Immature natural killer cell (primary cell): ENCODE measurements at regions not wholly inside any gene's neighbourhood (a gene's known extent, or its start where the extent isn't known, plus 50 kb on each side); places are given as distances from the start of the nearest gene placed in this dataset.

Experiments used
- DNase-seq, 3 donors: peaks; one replicate each; pipeline ENCODE4 v3.0.0; 2022; ENCODE audit warnings: mixed read lengths in 1 of 3
- H3K27ac Mint-ChIP-seq, 6 donors: one replicate each; pipeline ENCODE4 v1.8.0; 2020; ENCODE audit warnings: mixed read lengths in 6 of 6, mild to moderate bottlenecking in 5 of 6, inconsistent platforms in 4 of 6, moderate library complexity in 3 of 6
- H3K27me3 Mint-ChIP-seq, 3 donors: one replicate each; pipeline ENCODE4 v1.8.0; 2020 to 2021; ENCODE audit warnings: low read depth in 3 of 3, mild to moderate bottlenecking in 3 of 3, mixed read lengths in 3 of 3, moderate library complexity in 3 of 3, inconsistent platforms in 1 of 3
- H3K36me3 Mint-ChIP-seq, 3 donors: one replicate each; pipeline ENCODE4 v1.8.0; 2020; ENCODE audit warnings: mixed read lengths in 3 of 3, inconsistent platforms in 2 of 3, mild to moderate bottlenecking in 2 of 3
- H3K4me1 Mint-ChIP-seq, 2 donors: one replicate each; pipeline ENCODE4 v1.8.0; 2020; ENCODE audit warnings: inconsistent platforms in 2 of 2, mild to moderate bottlenecking in 2 of 2, mixed read lengths in 2 of 2, moderate library complexity in 1 of 2
- H3K4me3 Mint-ChIP-seq, 5 donors: one replicate each; pipeline ENCODE4 v1.8.0; 2020; ENCODE audit warnings: mild to moderate bottlenecking in 5 of 5, mixed read lengths in 5 of 5, inconsistent platforms in 3 of 5, moderate library complexity in 3 of 5
- H3K9me3 Mint-ChIP-seq, 6 donors: one replicate each; pipeline ENCODE4 v1.8.0; 2020; ENCODE audit warnings: mild to moderate bottlenecking in 6 of 6, mixed read lengths in 6 of 6, inconsistent platforms in 4 of 6, moderate library complexity in 3 of 6

DNA sequence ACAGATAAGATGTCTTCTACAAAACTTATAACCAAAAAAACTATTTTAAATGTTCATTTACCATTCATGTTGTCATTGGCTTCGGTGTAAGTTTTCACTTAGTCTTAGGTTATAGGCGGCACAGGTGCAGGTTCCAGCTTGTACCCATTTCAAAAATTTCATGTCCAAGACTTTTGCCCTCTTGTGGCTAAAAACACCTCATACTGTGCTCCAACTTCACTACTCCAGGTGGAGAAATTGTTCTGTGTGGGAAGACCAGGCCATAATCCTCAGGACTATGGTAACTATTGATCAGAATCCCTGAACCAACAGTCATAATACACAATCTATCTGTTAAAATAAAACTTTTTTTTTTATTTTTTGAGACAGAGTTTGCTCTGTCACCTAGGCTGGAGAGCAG is 95.2 kb upstream of the ATP11B start:
- H3K4me1 Mint-ChIP-seq: no peaks in the 10 kb centered on the region
- H3K4me3 Mint-ChIP-seq: no peak overlapping the region
- H3K27ac Mint-ChIP-seq: no peak overlapping the region
- H3K27me3 Mint-ChIP-seq: peaks cover 0 to 17% (median 0%) of the 10 kb centered on the region in 3 donors
- no peaks in the 10 kb centered on the region for H3K9me3 Mint-ChIP-seq
- DNase-seq: no peak
- peaks cover 0 to 4% (median 0%) of the 10 kb centered on the region in 3 donors for H3K36me3 Mint-ChIP-seq

DNA sequence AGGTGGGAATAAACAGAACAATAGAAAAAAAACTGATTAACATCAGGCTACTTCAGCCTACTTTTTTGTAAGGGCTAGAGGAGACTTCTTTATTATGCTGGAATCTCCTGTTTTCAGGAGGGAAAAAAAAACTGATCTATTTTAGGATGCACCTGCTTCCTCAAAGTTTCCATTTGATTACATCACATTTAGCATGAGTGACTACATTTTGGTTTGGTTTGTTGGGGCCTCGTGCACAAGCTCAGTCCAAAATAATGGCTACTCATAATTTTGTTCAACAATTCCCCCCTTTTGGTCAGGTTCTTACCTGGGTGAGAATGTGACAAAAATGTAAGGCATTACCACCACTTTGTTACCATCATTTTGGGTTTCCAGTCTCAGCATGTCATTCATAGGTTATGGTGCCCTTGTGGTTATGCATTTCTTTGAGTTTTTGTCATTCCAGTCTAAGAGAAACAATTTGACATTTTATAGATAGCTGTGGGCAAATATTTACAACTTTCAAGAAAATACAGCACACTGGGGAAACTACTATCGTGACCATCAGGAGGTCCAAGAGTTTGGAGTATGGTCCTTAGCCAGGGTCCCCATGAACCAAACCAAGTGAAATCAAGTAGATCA is 93.6 kb upstream of the ATP11B start:
- peaks cover 0 to 4% (median 0%) of the 10 kb centered on the region in 3 donors for H3K36me3 Mint-ChIP-seq
- no peaks in the 10 kb centered on the region for H3K4me1 Mint-ChIP-seq
- DNase-seq: no peak
- no peaks in the 10 kb centered on the region for H3K9me3 Mint-ChIP-seq
- peaks cover 0 to 18% (median 1%) of the 10 kb centered on the region in 3 donors for H3K27me3 Mint-ChIP-seq
- H3K4me3 Mint-ChIP-seq: no peak overlapping the region
- H3K27ac Mint-ChIP-seq: no peak overlapping the region

DNA sequence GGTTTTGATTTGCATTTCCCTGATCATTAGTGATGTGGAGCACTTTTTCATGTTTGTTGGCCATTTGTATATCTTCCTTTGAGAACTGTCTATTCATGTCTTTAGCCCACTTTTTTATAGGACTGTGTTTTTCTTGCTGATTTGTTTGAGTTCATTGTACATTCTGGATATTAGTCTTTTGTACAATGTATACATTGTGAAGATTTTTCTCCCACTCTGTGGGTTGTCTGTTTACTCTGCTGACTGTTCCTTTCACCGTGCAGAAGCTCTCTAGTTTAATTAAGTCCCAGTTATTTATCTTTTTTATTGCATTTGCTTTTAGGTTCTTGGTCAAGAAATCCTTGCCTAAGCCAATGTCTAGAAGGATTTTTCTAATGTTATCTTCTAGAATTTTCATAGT is 91.1 kb upstream of the ATP11B start:
- H3K36me3 Mint-ChIP-seq: no peaks in the 10 kb centered on the region
- no peaks in the 10 kb centered on the region for H3K9me3 Mint-ChIP-seq
- no peak overlapping the region for H3K27ac Mint-ChIP-seq
- no peaks in the 10 kb centered on the region for H3K4me1 Mint-ChIP-seq
- no peak for DNase-seq
- peaks cover 1 to 17% (median 3%) of the 10 kb centered on the region in 3 donors for H3K27me3 Mint-ChIP-seq
- H3K4me3 Mint-ChIP-seq: no peak overlapping the region

DNA sequence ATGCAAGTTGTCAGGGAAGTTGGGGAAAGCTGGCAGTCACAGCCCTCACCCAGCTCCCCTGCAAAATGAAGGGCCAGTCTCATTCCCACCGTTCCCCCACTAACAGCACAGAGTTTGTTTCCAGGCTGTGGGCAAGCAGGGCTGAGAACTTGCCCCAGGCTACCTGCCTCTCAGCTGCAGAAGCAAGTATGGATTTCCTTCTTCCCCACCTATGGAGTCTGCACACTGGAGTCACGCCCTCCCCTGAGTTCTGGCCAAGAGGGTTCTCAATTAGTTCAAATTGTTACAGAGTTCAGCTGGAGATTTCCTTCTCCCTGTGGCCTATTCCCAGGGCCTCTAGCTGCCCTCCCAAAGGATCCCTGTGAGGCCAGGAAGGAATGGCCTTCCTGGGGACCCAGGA is 90.1 kb upstream of the ATP11B start:
- DNase-seq: no peak
- Mint-ChIP-seq H3K27ac (no peak overlapping the region), H3K27me3 (peaks cover 1 to 17% (median 3%) of the 10 kb centered on the region in 3 donors), H3K4me1 (no peaks in the 10 kb centered on the region), H3K36me3 (no peaks in the 10 kb centered on the region), H3K9me3 (no peaks in the 10 kb centered on the region), H3K4me3 (no peak overlapping the region)

DNA sequence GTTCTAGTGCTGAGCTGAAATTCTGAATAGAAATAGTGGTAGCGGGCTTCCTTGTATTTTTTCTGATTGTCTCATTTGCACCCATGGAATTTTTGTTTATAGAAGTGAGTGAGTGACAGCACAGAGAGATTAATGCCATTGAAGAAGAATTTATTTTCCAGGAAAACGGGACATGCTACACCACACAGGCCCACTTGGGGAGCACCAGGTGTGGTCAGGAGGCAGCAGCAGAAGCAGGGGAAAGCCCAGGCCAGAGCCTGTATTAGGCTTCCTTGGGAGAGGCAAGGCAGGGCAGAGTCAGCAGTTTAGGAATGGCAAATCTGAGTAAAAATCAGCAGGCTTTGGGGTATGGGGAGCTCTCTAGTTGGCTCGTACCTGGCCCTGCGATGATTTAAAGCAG is 88.4 kb upstream of the ATP11B start:
- Mint-ChIP-seq H3K27me3 (peaks cover 1 to 14% (median 3%) of the 10 kb centered on the region in 3 donors), H3K4me1 (no peaks in the 10 kb centered on the region), H3K27ac (no peak overlapping the region), H3K36me3 (no peaks in the 10 kb centered on the region), H3K4me3 (no peak overlapping the region), H3K9me3 (no peaks in the 10 kb centered on the region)
- no peak for DNase-seq

DNA sequence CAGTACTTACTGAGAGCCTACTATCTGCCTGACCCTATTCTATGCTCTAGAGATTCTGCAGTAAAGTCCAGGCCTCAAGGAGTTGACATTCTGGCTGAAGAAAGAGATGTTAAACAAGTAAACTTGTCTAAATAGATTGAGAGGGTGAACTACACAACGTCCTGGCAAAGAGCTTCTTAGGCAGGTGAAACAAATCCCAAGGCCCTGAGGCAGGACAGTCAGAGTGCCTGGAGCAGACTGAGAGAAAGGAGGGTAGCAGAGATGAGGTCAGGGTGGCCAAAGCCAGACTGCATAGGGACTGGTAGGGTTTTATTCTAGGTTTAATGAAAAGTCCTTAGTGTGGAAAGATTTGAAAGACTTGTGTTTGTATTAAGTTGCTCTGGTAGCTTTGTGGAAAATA is 84.5 kb upstream of the ATP11B start:
- H3K27ac Mint-ChIP-seq: no peak overlapping the region
- peaks cover 0 to 3% (median 2%) of the 10 kb centered on the region in 3 donors for H3K27me3 Mint-ChIP-seq
- no peak overlapping the region for H3K4me3 Mint-ChIP-seq
- no peaks in the 10 kb centered on the region for H3K36me3 Mint-ChIP-seq
- H3K9me3 Mint-ChIP-seq: no peaks in the 10 kb centered on the region
- no peak for DNase-seq
- H3K4me1 Mint-ChIP-seq: no peaks in the 10 kb centered on the region

DNA sequence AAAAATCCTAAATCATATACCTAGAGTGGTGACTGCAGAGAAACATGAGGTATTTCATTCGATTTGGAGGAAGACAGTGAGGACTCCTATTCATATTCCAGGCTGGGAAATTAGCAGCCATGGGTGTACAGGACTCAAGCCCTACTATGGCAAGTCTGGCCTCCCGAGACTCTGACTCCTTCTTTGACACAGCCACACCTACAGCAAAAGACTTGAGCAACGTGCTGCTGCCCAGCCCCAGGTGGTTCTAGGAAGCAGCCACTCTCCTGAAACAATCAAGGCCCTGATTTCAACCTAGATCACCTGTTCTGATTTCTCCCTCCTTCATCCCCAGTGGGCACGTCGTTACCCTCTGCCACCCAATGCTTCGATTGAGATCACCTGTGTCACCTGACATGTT is 84.0 kb upstream of the ATP11B start:
- peaks cover 1 to 3% (median 2%) of the 10 kb centered on the region in 3 donors for H3K27me3 Mint-ChIP-seq
- no peaks in the 10 kb centered on the region for H3K36me3 Mint-ChIP-seq
- H3K9me3 Mint-ChIP-seq: no peaks in the 10 kb centered on the region
- H3K4me1 Mint-ChIP-seq: no peaks in the 10 kb centered on the region
- no peak overlapping the region for H3K4me3 Mint-ChIP-seq
- no peak overlapping the region for H3K27ac Mint-ChIP-seq
- DNase-seq: no peak

DNA sequence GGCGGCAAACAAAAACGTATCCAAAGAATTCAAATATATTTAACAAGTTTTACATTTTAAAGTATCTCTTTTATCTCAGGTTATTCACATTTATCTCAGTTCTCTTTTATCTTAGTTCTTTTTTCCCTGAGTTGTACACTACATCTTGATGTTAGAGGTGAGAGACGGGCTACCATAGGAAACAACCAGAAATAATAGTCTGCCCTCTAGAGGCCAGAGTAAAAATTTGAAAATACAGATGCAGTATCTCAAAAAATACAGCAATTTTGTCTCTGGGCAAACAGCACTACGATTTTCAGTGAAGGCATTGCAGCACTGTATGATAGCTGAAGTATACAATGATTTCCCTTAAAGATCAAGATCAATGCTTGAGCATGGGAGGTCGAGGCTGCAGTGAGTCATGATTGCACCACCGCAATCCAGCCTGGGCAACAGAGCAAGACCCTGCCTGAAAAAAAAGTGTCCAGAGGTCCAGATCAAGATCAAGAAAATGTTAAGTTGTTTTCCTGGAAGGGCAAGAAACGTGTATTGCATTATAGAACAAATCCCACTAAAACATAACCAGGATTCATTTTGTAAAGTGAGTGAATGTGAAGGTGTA is 82.6 kb upstream of the ATP11B start:
- H3K36me3 Mint-ChIP-seq: no peaks in the 10 kb centered on the region
- DNase-seq: peak in 2 of 3 donors; percentile 5 to 6
- no peaks in the 10 kb centered on the region for H3K4me1 Mint-ChIP-seq
- H3K27me3 Mint-ChIP-seq: peaks cover 0 to 4% (median 2%) of the 10 kb centered on the region in 3 donors
- H3K27ac Mint-ChIP-seq: peak overlapping the region in 1 of 6 donors; percentile 5
- no peaks in the 10 kb centered on the region for H3K9me3 Mint-ChIP-seq
- no peak overlapping the region for H3K4me3 Mint-ChIP-seq

DNA sequence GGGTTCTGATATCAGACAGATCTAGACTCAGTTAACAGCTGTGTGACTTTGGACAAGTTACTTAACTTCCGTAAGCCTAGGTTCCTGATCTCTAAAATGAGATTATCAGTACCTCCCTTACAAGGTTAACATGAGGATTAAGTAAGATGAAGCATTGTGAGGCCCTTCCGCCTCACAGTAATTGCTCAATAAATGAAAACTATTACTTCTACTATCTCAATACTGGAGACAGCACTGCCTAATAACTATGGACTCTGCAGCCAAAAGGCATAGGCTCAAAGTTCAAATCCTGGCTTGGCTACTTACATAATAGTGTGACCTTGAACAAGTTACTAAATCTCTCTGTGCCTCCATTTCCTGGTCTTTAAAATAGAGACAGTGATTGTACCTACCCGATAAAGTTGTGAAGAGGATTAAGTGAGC is 82.0 kb upstream of the ATP11B start:
- Mint-ChIP-seq H3K4me3 (no peak overlapping the region), H3K27ac (no peak overlapping the region), H3K9me3 (no peaks in the 10 kb centered on the region), H3K36me3 (no peaks in the 10 kb centered on the region), H3K4me1 (peaks cover 2 to 4% of the 10 kb centered on the region in 2 donors), H3K27me3 (peaks cover 0 to 4% (median 2%) of the 10 kb centered on the region in 3 donors)
- DNase-seq: no peak

DNA sequence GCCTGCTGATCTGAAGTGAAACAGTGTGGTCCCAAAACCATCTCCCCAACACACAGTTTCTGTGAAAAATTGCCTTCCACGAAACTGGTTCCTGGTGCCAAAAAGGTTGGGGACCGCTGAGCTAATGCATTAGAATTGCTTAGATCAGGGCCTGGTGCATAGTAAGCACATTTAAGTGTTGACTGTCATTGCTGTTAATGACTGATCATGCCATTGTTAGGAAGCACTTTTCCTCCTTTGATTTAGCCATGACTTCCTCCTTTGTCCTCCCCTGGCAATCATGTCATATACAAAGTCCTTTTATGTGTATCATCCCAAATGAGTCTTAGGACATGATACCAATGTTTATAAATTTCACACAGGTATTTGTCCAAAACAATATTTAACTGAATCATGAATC is 81.5 kb upstream of the ATP11B start:
- H3K4me1 Mint-ChIP-seq: peaks cover 2 to 8% of the 10 kb centered on the region in 2 donors
- DNase-seq: no peak
- H3K36me3 Mint-ChIP-seq: no peaks in the 10 kb centered on the region
- no peak overlapping the region for H3K4me3 Mint-ChIP-seq
- no peak overlapping the region for H3K27ac Mint-ChIP-seq
- no peaks in the 10 kb centered on the region for H3K9me3 Mint-ChIP-seq
- peaks cover 0 to 4% (median under 1%) of the 10 kb centered on the region in 3 donors for H3K27me3 Mint-ChIP-seq

DNA sequence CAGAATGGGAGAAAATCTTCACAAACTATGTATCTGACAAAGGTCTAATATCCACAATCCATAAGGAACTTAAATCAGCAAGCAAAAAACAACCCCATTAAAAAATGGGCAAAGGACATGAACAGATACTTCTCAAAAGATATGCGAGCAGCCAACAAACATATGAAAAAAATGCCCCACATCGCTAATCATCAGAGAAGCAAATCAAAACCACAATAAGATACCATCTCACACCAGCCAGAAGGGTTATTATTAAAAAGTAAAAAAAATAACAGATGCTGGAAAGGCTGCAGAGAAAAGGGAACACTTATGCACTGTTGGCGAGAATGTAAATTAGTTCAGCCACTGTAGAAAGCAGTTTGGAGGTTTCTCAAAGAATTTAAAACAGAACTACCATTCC is 80.2 kb upstream of the ATP11B start:
- DNase-seq: no peak
- Mint-ChIP-seq H3K27ac (no peak overlapping the region), H3K9me3 (no peaks in the 10 kb centered on the region), H3K4me1 (peaks cover 2 to 8% of the 10 kb centered on the region in 2 donors), H3K36me3 (no peaks in the 10 kb centered on the region), H3K27me3 (peaks cover 0 to 4% (median 0%) of the 10 kb centered on the region in 3 donors), H3K4me3 (no peak overlapping the region)

DNA sequence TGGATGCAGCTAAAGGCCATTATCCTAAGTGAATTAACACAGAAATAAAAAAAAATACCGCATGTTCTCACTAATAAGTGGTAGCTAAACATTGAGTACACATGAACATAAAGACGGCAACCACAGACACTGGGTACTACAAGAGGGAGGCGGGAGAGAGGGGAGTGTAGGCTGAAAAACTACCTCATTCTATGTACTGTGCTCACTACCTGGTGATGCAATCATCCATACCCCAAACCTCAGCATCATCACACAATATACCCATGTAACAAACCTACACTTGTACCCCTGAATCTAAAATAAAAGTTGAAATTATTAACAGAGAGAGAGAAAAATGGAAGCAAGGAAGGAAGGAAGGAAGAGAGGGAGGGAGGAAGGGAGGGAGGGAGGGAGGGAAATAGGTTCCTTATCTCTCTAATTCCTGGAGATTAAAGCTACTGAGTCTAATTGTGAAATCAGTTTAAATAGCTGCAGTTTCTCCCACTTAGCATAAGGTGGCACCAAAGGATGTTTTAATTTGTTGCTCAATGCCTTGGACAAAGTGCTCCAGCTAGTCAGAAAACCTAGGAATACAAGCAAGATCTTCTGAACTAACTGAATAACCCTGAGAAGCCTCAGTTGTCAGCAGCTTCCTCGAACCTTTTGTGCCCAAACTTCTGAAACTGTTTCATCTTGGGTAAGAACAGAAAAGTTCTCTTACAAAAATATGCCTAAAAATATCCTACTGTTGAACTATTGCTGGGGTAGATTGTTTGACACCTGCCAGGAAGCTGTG is 79.4 kb upstream of the ATP11B start:
- DNase-seq: peak; percentile 15 to 34 (median 31)
- H3K4me3 Mint-ChIP-seq: no peak overlapping the region
- no peaks in the 10 kb centered on the region for H3K36me3 Mint-ChIP-seq
- peaks cover 2 to 8% of the 10 kb centered on the region in 2 donors for H3K4me1 Mint-ChIP-seq
- no peaks in the 10 kb centered on the region for H3K9me3 Mint-ChIP-seq
- H3K27ac Mint-ChIP-seq: no peak overlapping the region
- peaks cover 0 to 4% (median 0%) of the 10 kb centered on the region in 3 donors for H3K27me3 Mint-ChIP-seq

DNA sequence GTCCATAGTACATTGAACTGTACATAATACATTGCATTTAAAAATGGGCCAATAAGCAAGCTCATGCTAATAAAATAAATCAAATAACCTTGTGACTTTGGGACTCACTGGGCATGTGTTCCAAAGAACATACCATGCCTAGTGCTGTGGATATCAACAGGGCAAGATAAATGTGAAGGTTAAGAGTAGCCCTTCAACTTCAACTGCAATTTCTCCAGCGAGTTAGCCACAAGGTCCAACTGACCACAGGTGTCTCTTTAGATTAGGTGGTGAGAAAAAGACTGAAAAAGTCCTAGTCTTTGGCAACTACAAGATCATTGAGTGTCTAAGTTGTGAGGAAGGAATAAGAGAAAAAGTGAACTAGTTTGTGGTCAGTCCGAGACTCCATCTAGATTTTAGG is 78.3 kb upstream of the ATP11B start:
- peaks cover 0 to 4% (median 0%) of the 10 kb centered on the region in 3 donors for H3K27me3 Mint-ChIP-seq
- no peak overlapping the region for H3K27ac Mint-ChIP-seq

DNA sequence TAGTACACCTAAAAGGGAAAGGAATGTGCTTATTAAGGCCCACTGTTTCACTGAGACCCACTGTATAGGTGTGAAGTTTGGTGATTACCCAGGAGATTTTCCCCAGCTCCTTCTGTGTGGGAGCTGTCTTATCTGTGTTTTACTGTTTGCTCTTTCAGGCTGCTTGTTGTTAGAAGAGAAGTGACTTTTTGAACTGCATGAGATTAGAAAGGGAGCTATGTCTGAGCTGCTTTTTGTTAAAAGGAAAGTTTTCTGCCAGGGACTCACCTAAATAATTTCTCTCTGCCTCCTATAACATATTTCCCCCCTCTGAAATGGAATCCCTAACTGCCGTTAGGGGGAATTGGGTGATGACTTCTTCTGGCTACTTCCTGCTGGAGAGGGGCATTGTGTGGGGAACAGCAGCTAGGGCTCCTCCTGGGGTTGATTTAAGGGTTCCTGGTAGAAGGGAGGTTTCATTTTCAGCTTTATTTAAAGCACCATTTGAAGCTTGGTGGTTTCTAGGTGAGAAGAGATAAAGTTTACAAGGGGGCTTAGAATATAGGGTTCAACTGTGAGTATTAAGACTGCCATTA is 77.1 kb upstream of the ATP11B start:
- no peaks in the 10 kb centered on the region for H3K9me3 Mint-ChIP-seq
- H3K36me3 Mint-ChIP-seq: no peaks in the 10 kb centered on the region
- H3K4me1 Mint-ChIP-seq: peaks cover 2 to 8% of the 10 kb centered on the region in 2 donors
- DNase-seq: no peak
- peak overlapping the region in 1 of 6 donors; percentile 10 for H3K27ac Mint-ChIP-seq
- no peak overlapping the region for H3K4me3 Mint-ChIP-seq
- H3K27me3 Mint-ChIP-seq: peaks cover 0 to 4% (median 0%) of the 10 kb centered on the region in 3 donors

More for the DNA sequence above, 78.3 kb upstream of the ATP11B start:
- Mint-ChIP-seq H3K4me3 (no peak overlapping the region), H3K4me1 (peaks cover 2 to 8% of the 10 kb centered on the region in 2 donors), H3K9me3 (no peaks in the 10 kb centered on the region), H3K36me3 (no peaks in the 10 kb centered on the region)
- no peak for DNase-seq
